ENCODE measurements at regions not wholly inside any gene's neighbourhood (a gene's known extent, or its start where the extent isn't known, plus 50 kb on each side); places are given as distances from the start of the nearest gene placed in this dataset.
"Not testable (repeated sequence)": the region's sequence is repeated elsewhere in the genome, so short reads cannot be mapped to it uniquely, and the experiment has no call there.

DNA sequence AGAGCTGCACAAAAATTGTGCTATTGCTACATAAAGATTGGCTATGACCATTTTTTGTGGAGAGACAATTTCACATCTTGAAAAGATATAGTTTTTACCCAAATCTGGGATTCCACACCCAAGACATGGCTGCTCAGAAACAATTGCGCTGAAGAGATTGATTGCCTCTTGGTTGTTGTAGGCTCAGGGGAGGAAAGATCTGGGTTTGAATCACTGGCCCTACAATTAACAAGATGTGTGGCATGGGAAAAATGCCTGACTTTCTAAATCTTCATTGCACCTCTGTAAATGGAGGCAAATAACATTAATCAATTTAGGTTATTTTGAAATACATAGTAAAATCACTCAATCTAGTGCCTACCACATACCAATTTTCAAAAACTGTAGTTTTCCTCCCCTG lies 766.9 kb upstream of the TPTE start:
- not testable (repeated sequence) for H3K27ac ChIP-seq (ENCODE audit: low read depth in 1 of 2, low read length in 2 of 2); H3K4me1 ChIP-seq (ENCODE audit: control insufficient read depth in 4 of 4, insufficient read depth in 4 of 4, low read length in 3 of 4); DNase-seq (ENCODE audit: low spot score); H3K36me3 ChIP-seq (ENCODE audit: control insufficient read depth in 4 of 4, insufficient read depth in 3 of 4, low read depth in 1 of 4, low read length in 3 of 4); H3K4me3 ChIP-seq (ENCODE audit: low read depth in 1 of 3, low read length in 3 of 3); H3K9ac ChIP-seq (ENCODE audit: low read depth in 1 of 2, low read length in 2 of 2); H3K27me3 ChIP-seq (ENCODE audit: control insufficient read depth in 4 of 4, insufficient read depth in 4 of 4, low read length in 3 of 4); H3K9me3 ChIP-seq (ENCODE audit: control insufficient read depth in 4 of 4, low read length in 3 of 4)
- 60% methylated on average over 1 of the region's 1 CpG for WGBS

DNA sequence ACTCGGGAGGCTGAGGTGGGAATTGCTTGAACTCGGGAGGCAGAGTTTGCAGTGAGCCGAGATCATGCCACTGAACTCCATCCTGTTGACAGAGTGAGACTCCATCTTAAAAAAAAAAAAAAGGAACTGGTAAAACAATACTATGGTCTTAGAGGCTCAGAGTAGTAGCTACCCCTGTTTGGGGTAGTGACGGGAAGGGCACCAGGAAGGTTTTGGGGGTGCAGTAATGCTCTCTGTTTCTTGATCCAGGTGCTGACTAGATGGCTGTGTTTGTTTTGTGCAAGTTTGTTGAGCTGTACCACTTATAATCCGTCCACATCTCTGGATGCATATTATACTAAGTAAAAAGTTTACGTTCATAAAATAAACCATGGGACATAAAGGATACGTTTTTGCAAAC lies 765.8 kb upstream of the TPTE start:
- no peaks in the 10 kb centered on the region for H3K4me1 ChIP-seq (ENCODE audit: control insufficient read depth in 4 of 4, insufficient read depth in 4 of 4, low read length in 3 of 4)
- H3K9ac ChIP-seq (ENCODE audit: low read depth in 1 of 2, low read length in 2 of 2), result no peak overlapping the region
- no peak for DNase-seq (ENCODE audit: low spot score)
- H3K36me3 ChIP-seq (ENCODE audit: control insufficient read depth in 4 of 4, insufficient read depth in 3 of 4, low read depth in 1 of 4, low read length in 3 of 4), result no peaks in the 10 kb centered on the region
- peaks cover 0 to 2% (median 0%) of the 10 kb centered on the region in 4 donors for H3K27me3 ChIP-seq (ENCODE audit: control insufficient read depth in 4 of 4, insufficient read depth in 4 of 4, low read length in 3 of 4)
- 47% methylated on average over 7 of the region's 7 CpGs for WGBS
- H3K4me3 ChIP-seq (ENCODE audit: low read depth in 1 of 3, low read length in 3 of 3), result no peak overlapping the region
- H3K9me3 ChIP-seq (ENCODE audit: control insufficient read depth in 4 of 4, low read length in 3 of 4), result peaks cover 0 to 3% (median 0%) of the 10 kb centered on the region in 4 donors
- no peak overlapping the region for H3K27ac ChIP-seq (ENCODE audit: low read depth in 1 of 2, low read length in 2 of 2)
- TF ChIP-seq EGR1 (IDR thresholded peaks at IDR 0.05; ENCODE audit: low read depth in 2 of 2) (no peak), JUND (IDR thresholded peaks at IDR 0.05) (no peak), NR2F2 (IDR thresholded peaks at IDR 0.05) (no peak), FOXA1 (IDR thresholded peaks at IDR 0.05) (no peak), YY1 (IDR thresholded peaks at IDR 0.05) (no peak), RAD21 (IDR thresholded peaks at IDR 0.05) (no peak), SP1 (IDR thresholded peaks at IDR 0.05) (no peak)
- TF ChIP-seq, protein P1, sequence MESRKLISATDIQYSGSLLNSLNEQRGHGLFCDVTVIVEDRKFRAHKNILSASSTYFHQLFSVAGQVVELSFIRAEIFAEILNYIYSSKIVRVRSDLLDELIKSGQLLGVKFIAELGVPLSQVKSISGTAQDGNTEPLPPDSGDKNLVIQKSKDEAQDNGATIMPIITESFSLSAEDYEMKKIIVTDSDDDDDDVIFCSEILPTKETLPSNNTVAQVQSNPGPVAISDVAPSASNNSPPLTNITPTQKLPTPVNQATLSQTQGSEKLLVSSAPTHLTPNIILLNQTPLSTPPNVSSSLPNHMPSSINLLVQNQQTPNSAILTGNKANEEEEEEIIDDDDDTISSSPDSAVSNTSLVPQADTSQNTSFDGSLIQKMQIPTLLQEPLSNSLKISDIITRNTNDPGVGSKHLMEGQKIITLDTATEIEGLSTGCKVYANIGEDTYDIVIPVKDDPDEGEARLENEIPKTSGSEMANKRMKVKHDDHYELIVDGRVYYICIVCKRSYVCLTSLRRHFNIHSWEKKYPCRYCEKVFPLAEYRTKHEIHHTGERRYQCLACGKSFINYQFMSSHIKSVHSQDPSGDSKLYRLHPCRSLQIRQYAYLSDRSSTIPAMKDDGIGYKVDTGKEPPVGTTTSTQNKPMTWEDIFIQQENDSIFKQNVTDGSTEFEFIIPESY (IDR thresholded peaks at IDR 0.05), result no peak
- TF ChIP-seq, protein P2, sequence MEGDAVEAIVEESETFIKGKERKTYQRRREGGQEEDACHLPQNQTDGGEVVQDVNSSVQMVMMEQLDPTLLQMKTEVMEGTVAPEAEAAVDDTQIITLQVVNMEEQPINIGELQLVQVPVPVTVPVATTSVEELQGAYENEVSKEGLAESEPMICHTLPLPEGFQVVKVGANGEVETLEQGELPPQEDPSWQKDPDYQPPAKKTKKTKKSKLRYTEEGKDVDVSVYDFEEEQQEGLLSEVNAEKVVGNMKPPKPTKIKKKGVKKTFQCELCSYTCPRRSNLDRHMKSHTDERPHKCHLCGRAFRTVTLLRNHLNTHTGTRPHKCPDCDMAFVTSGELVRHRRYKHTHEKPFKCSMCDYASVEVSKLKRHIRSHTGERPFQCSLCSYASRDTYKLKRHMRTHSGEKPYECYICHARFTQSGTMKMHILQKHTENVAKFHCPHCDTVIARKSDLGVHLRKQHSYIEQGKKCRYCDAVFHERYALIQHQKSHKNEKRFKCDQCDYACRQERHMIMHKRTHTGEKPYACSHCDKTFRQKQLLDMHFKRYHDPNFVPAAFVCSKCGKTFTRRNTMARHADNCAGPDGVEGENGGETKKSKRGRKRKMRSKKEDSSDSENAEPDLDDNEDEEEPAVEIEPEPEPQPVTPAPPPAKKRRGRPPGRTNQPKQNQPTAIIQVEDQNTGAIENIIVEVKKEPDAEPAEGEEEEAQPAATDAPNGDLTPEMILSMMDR (IDR thresholded peaks at IDR 0.05; ENCODE audit: low read depth, low read length, missing input control), result no peak
- TF ChIP-seq, protein P3, sequence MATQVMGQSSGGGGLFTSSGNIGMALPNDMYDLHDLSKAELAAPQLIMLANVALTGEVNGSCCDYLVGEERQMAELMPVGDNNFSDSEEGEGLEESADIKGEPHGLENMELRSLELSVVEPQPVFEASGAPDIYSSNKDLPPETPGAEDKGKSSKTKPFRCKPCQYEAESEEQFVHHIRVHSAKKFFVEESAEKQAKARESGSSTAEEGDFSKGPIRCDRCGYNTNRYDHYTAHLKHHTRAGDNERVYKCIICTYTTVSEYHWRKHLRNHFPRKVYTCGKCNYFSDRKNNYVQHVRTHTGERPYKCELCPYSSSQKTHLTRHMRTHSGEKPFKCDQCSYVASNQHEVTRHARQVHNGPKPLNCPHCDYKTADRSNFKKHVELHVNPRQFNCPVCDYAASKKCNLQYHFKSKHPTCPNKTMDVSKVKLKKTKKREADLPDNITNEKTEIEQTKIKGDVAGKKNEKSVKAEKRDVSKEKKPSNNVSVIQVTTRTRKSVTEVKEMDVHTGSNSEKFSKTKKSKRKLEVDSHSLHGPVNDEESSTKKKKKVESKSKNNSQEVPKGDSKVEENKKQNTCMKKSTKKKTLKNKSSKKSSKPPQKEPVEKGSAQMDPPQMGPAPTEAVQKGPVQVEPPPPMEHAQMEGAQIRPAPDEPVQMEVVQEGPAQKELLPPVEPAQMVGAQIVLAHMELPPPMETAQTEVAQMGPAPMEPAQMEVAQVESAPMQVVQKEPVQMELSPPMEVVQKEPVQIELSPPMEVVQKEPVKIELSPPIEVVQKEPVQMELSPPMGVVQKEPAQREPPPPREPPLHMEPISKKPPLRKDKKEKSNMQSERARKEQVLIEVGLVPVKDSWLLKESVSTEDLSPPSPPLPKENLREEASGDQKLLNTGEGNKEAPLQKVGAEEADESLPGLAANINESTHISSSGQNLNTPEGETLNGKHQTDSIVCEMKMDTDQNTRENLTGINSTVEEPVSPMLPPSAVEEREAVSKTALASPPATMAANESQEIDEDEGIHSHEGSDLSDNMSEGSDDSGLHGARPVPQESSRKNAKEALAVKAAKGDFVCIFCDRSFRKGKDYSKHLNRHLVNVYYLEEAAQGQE (IDR thresholded peaks at IDR 0.05), result no peak
- TF ChIP-seq, protein P4, sequence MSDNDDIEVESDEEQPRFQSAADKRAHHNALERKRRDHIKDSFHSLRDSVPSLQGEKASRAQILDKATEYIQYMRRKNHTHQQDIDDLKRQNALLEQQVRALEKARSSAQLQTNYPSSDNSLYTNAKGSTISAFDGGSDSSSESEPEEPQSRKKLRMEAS (IDR thresholded peaks at IDR 0.05), result no peak

DNA sequence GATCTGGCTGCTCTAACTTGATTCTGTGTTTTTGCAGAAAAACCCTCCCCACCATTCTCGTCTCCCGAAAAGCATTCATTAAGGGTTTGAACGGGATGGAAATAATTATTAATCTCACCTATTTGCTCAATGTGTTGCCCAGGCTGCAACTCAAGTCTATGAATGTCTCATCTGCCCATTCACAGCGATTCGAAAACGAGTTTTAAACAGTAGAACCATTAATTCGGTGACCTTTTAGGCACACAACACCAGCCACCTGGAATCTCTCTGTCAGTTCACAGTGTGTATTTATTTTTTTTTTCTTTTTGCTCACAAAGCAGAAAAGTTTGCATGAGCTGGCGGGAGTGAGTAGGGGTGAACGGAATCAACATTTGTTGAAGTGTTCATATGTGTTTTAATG lies 764.7 kb upstream of the TPTE start:
- no peaks in the 10 kb centered on the region for H3K4me1 ChIP-seq (ENCODE audit: control insufficient read depth in 4 of 4, insufficient read depth in 4 of 4, low read length in 3 of 4)
- DNase-seq (ENCODE audit: low spot score), result no peak
- TF ChIP-seq, protein P4 (IDR thresholded peaks at IDR 0.05), result no peak
- TF ChIP-seq HNF4A (conservative IDR thresholded peaks at IDR 0.05) (no peak), JUND (IDR thresholded peaks at IDR 0.05) (no peak), RXRA (IDR thresholded peaks at IDR 0.05) (no peak), NR2F2 (IDR thresholded peaks at IDR 0.05) (no peak), EGR1 (IDR thresholded peaks at IDR 0.05; ENCODE audit: low read depth in 2 of 2) (no peak), HNF4G (IDR thresholded peaks at IDR 0.05) (no peak), GABPA (IDR thresholded peaks at IDR 0.05 in 1 of 2, conservative IDR thresholded peaks at IDR 0.05 in 1 of 2) (no peak), FOXA2 (IDR thresholded peaks at IDR 0.05) (no peak), YY1 (IDR thresholded peaks at IDR 0.05) (no peak)
- TF ChIP-seq, protein P3 (IDR thresholded peaks at IDR 0.05), result no peak
- no peak overlapping the region for H3K4me3 ChIP-seq (ENCODE audit: low read depth in 1 of 3, low read length in 3 of 3)
- H3K27me3 ChIP-seq (ENCODE audit: control insufficient read depth in 4 of 4, insufficient read depth in 4 of 4, low read length in 3 of 4), result peaks cover 0 to 3% (median 0%) of the 10 kb centered on the region in 4 donors
- H3K9me3 ChIP-seq (ENCODE audit: control insufficient read depth in 4 of 4, low read length in 3 of 4), result peaks cover 0 to 3% (median 0%) of the 10 kb centered on the region in 4 donors
- no peak overlapping the region for H3K27ac ChIP-seq (ENCODE audit: low read depth in 1 of 2, low read length in 2 of 2)
- no peak overlapping the region for H3K9ac ChIP-seq (ENCODE audit: low read depth in 1 of 2, low read length in 2 of 2)
- WGBS, result 67% methylated on average over 9 of the region's 9 CpGs
- no peaks in the 10 kb centered on the region for H3K36me3 ChIP-seq (ENCODE audit: control insufficient read depth in 4 of 4, insufficient read depth in 3 of 4, low read depth in 1 of 4, low read length in 3 of 4)
